ENCODE measurements at regions not wholly inside any gene's neighbourhood (a gene's known extent, or its start where the extent isn't known, plus 50 kb on each side); places are given as distances from the start of the nearest gene placed in this dataset.

GRCh38 chr4:97105347-97106099 lies 1037.8 kb downstream of the STPG2 start:
- H3K27me3 ChIP-seq (ENCODE audit: control insufficient read depth, insufficient read depth, low read length), result no peaks in the 10 kb centered on the region
- H3K9ac ChIP-seq (ENCODE audit: low read length in 3 of 3), result no peak overlapping the region
- FAIRE-seq (no peak), DNase-seq (peak in 1 of 5 donors; percentile 18)
- H3K27ac ChIP-seq (ENCODE audit: low read depth in 2 of 2, low read length in 2 of 2), result no peak overlapping the region
- H3K9me3 ChIP-seq (ENCODE audit: control insufficient read depth in 2 of 3, insufficient read depth in 1 of 3, low read length in 3 of 3), result no peaks in the 10 kb centered on the region
- intact Hi-C loops (cut with DNase I), result no loop called here
- H3K4me1 ChIP-seq (ENCODE audit: control insufficient read depth in 2 of 3, insufficient read depth in 2 of 3, low read depth in 1 of 3, low read length in 3 of 3), result no peaks in the 10 kb centered on the region
- H3K36me3 ChIP-seq (ENCODE audit: control insufficient read depth in 2 of 3, insufficient read depth in 3 of 3, low read length in 3 of 3), result no peaks in the 10 kb centered on the region
- H3K4me3 ChIP-seq (ENCODE audit: low read length in 3 of 3), result no peak overlapping the region
- TF ChIP-seq CTCF (IDR thresholded peaks at IDR 0.05; ENCODE audit: borderline replicate concordance, extremely low read depth, insufficient read depth), result no peak

- Histone ChIP-seq H3K4me3 (ENCODE audit: low read length in 3 of 3) (no peak overlapping the region), H3K27me3 (ENCODE audit: control insufficient read depth, insufficient read depth, low read length) (no peaks in the 10 kb centered on the region), H3K4me1 (ENCODE audit: control insufficient read depth in 2 of 3, insufficient read depth in 2 of 3, low read depth in 1 of 3, low read length in 3 of 3) (no peaks in the 10 kb centered on the region), H3K9me3 (ENCODE audit: control insufficient read depth in 2 of 3, insufficient read depth in 1 of 3, low read length in 3 of 3) (peaks cover 0 to 2% (median 0%) of the 10 kb centered on the region in 3 donors), H3K27ac (ENCODE audit: low read depth in 2 of 2, low read length in 2 of 2) (no peak overlapping the region), H3K9ac (ENCODE audit: low read length in 3 of 3) (no peak overlapping the region), H3K36me3 (ENCODE audit: control insufficient read depth in 2 of 3, insufficient read depth in 3 of 3, low read length in 3 of 3) (no peaks in the 10 kb centered on the region)
- intact Hi-C loops (cut with DNase I), result no loop called here
- FAIRE-seq, result no peak
- TF ChIP-seq CTCF (IDR thresholded peaks at IDR 0.05; ENCODE audit: borderline replicate concordance, extremely low read depth, insufficient read depth), result no peak
- no peak for DNase-seq
These were observed 1037.1 kb downstream of the STPG2 start for GRCh38 chr4:97106161-97106560.

GRCh38 chr4:97110506-97110905 lies 1032.8 kb downstream of the STPG2 start:
- no peak for TF ChIP-seq CTCF (IDR thresholded peaks at IDR 0.05; ENCODE audit: borderline replicate concordance, extremely low read depth, insufficient read depth)
- no peak for FAIRE-seq

More at GRCh38 chr4:97110506-97110905, 1032.8 kb downstream of the STPG2 start:
- intact Hi-C loops (cut with DNase I), result no loop called here
- Histone ChIP-seq H3K27ac (ENCODE audit: low read depth in 2 of 2, low read length in 2 of 2) (no peak overlapping the region), H3K4me3 (ENCODE audit: low read length in 3 of 3) (no peak overlapping the region), H3K27me3 (ENCODE audit: control insufficient read depth, insufficient read depth, low read length) (no peaks in the 10 kb centered on the region), H3K9me3 (ENCODE audit: control insufficient read depth in 2 of 3, insufficient read depth in 1 of 3, low read length in 3 of 3) (peaks cover 0 to 2% (median 0%) of the 10 kb centered on the region in 3 donors), H3K36me3 (ENCODE audit: control insufficient read depth in 2 of 3, insufficient read depth in 3 of 3, low read length in 3 of 3) (no peaks in the 10 kb centered on the region), H3K4me1 (ENCODE audit: control insufficient read depth in 2 of 3, insufficient read depth in 2 of 3, low read depth in 1 of 3, low read length in 3 of 3) (no peaks in the 10 kb centered on the region), H3K9ac (ENCODE audit: low read length in 3 of 3) (no peak overlapping the region)
- no peak for DNase-seq

Data from kidney (tissue), 13 donors.